ENCODE measurements at regions not wholly inside any gene's neighbourhood (a gene's known extent, or its start where the extent isn't known, plus 50 kb on each side); places are given as distances from the start of the nearest gene placed in this dataset.
A peak's percentile ranks its signal among the peaks of the same experiment; 100 is the strongest.

- DNase-seq: no peak
These were observed 621.8 kb upstream of the ZFHX3 start for GRCh38 chr16:73669535-73670274.

GRCh38 chr16:73663720-73664119, 615.8 kb upstream of the ZFHX3 start:
- no peak for DNase-seq

- no peak for DNase-seq
These were observed 588.3 kb upstream of the ZFHX3 start for GRCh38 chr16:73636196-73636595.

GRCh38 chr16:73629011-73629410, 581.1 kb upstream of the ZFHX3 start:
- DNase-seq: no peak

- no peak for DNase-seq
These were observed 569.8 kb upstream of the ZFHX3 start for GRCh38 chr16:73617738-73618137.

GRCh38 chr16:73616770-73617169, 568.8 kb upstream of the ZFHX3 start:
- no peak for DNase-seq

- DNase-seq: no peak
These were observed 568.3 kb upstream of the ZFHX3 start for GRCh38 chr16:73616166-73616753.

- no peak for DNase-seq
These were observed 567.4 kb upstream of the ZFHX3 start for GRCh38 chr16:73615071-73615940.

GRCh38 chr16:73614131-73614530, 566.2 kb upstream of the ZFHX3 start:
- DNase-seq: no peak

- DNase-seq: no peak
These were observed 562.8 kb upstream of the ZFHX3 start for GRCh38 chr16:73610605-73611156.

- no peak for DNase-seq
These were observed 562.2 kb upstream of the ZFHX3 start for GRCh38 chr16:73610160-73610559.

GRCh38 chr16:73608911-73609310, 561.0 kb upstream of the ZFHX3 start:
- DNase-seq: no peak

- DNase-seq: no peak
These were observed 557.4 kb upstream of the ZFHX3 start for GRCh38 chr16:73605309-73605708.

- DNase-seq: no peak
These were observed 554.0 kb upstream of the ZFHX3 start for GRCh38 chr16:73601911-73602310.

- DNase-seq: no peak
These were observed 551.9 kb upstream of the ZFHX3 start for GRCh38 chr16:73599870-73600269.

- no peak for DNase-seq
These were observed 551.4 kb upstream of the ZFHX3 start for GRCh38 chr16:73599351-73599750.

- no peak for DNase-seq
These were observed 536.2 kb upstream of the ZFHX3 start for GRCh38 chr16:73584157-73584556.

- DNase-seq: peak; percentile 33
These were observed 524.4 kb upstream of the ZFHX3 start for GRCh38 chr16:73572135-73572828.

- DNase-seq: no peak
These were observed 521.5 kb upstream of the ZFHX3 start for GRCh38 chr16:73569266-73569980.

- DNase-seq: no peak
These were observed 520.8 kb upstream of the ZFHX3 start for GRCh38 chr16:73568769-73569168.

GRCh38 chr16:73565925-73566324, 518.0 kb upstream of the ZFHX3 start:
- no peak for DNase-seq

- no peak for DNase-seq
These were observed 517.3 kb upstream of the ZFHX3 start for GRCh38 chr16:73565263-73565662.
